Nephron (organoid): ENCODE measurements at regions not wholly inside any gene's neighbourhood (a gene's known extent, or its start where the extent isn't known, plus 50 kb on each side); places are given as distances from the start of the nearest gene placed in this dataset.

Experiments
- H3K27ac Mint-ChIP-seq, 3 experiments: 2 replicates each; pipeline ENCODE4 v1.8.0; 2020; ENCODE audit warnings: mixed read lengths in 3 of 3, mild to moderate bottlenecking in 2 of 3, moderate library complexity in 1 of 3
- H3K27me3 Mint-ChIP-seq: 2 replicates; pipeline ENCODE4 v1.8.0; 2021; ENCODE audit warnings: low read depth, mild to moderate bottlenecking, moderate library complexity, mixed read lengths
- H3K36me3 Mint-ChIP-seq: 2 replicates; pipeline ENCODE4 v1.8.0; 2020; ENCODE audit warnings: low read depth, mixed read lengths
- H3K4me1 Mint-ChIP-seq: 2 replicates; pipeline ENCODE4 v1.8.0; 2020; ENCODE audit warnings: mixed read lengths
- H3K4me3 Mint-ChIP-seq, 3 experiments: 2 replicates each; pipeline ENCODE4 v1.8.0; 2020; ENCODE audit warnings: mild to moderate bottlenecking in 3 of 3, mixed read lengths in 3 of 3, moderate library complexity in 2 of 3
- H3K9me3 Mint-ChIP-seq: 2 replicates; pipeline ENCODE4 v1.8.0; 2020; ENCODE audit warnings: mixed read lengths
- TF ChIP-seq, protein P1 (sequence below), 3 experiments: fragments of 200-600 bp; sonication (generic); IDR thresholded peaks; one replicate each; pipeline ENCODE4 v1.5.0; 2021; ENCODE audit warnings: antibody characterized with exemption in 3 of 3; ENCODE audit not compliant: unreplicated experiment in 3 of 3

DNA sequence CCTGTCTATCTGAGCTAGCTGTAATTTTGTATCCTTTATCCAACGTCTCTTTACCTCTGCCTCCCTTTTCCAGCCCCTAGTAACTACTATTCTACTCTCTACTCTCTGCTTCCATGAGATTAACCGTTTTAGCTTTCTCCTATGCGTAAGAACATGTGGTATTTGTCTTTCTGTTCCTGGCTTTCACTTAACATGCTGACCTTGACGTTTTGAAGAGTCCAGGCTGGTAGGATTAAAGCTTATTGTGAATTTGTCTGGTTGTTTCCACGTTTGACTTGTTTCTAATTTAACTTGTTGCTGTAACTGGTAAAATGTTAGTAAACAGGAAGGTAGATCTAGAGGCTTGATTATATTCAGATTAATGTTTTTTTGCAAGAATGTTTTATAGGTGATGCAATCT is 385.3 kb downstream of the PSAT1 start:
- H3K4me3 Mint-ChIP-seq = no peak overlapping the region
- no peaks in the 10 kb centered on the region for H3K9me3 Mint-ChIP-seq
- H3K27me3 Mint-ChIP-seq = no peaks in the 10 kb centered on the region
- H3K4me1 Mint-ChIP-seq = no peaks in the 10 kb centered on the region
- peak overlapping the region in 1 of 3 experiments; percentile 23 for H3K27ac Mint-ChIP-seq
- H3K36me3 Mint-ChIP-seq = no peaks in the 10 kb centered on the region
- TF ChIP-seq, protein P1, sequence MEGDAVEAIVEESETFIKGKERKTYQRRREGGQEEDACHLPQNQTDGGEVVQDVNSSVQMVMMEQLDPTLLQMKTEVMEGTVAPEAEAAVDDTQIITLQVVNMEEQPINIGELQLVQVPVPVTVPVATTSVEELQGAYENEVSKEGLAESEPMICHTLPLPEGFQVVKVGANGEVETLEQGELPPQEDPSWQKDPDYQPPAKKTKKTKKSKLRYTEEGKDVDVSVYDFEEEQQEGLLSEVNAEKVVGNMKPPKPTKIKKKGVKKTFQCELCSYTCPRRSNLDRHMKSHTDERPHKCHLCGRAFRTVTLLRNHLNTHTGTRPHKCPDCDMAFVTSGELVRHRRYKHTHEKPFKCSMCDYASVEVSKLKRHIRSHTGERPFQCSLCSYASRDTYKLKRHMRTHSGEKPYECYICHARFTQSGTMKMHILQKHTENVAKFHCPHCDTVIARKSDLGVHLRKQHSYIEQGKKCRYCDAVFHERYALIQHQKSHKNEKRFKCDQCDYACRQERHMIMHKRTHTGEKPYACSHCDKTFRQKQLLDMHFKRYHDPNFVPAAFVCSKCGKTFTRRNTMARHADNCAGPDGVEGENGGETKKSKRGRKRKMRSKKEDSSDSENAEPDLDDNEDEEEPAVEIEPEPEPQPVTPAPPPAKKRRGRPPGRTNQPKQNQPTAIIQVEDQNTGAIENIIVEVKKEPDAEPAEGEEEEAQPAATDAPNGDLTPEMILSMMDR (IDR thresholded peaks at IDR 0.05; ENCODE audit: unreplicated experiment in 3 of 3) = no peak

DNA sequence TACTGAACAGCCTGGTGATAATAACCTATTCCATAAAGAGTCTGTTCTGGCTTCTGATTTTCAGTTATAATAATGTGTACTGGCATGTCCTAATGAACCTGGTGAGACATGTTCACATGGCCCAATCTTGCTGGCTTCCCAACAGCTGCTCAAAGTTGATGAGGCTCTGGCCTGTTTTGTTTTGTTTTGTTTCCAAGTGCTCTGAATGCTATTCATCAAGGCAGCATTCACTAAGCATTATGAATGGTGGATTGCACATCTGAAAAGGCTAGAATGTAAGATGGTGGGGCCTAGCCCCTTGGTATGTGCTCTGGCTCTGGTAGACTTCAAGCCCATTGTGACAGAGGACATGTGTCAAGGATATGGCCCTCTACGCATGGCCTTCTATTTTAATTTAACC is 388.5 kb downstream of the PSAT1 start:
- no peaks in the 10 kb centered on the region for H3K36me3 Mint-ChIP-seq
- no peaks in the 10 kb centered on the region for H3K9me3 Mint-ChIP-seq
- no peaks in the 10 kb centered on the region for H3K27me3 Mint-ChIP-seq
- no peak overlapping the region for H3K27ac Mint-ChIP-seq
- no peak overlapping the region for H3K4me3 Mint-ChIP-seq
- TF ChIP-seq, protein P1 (IDR thresholded peaks at IDR 0.05; ENCODE audit: unreplicated experiment in 3 of 3) = no peak
- H3K4me1 Mint-ChIP-seq = no peaks in the 10 kb centered on the region

DNA sequence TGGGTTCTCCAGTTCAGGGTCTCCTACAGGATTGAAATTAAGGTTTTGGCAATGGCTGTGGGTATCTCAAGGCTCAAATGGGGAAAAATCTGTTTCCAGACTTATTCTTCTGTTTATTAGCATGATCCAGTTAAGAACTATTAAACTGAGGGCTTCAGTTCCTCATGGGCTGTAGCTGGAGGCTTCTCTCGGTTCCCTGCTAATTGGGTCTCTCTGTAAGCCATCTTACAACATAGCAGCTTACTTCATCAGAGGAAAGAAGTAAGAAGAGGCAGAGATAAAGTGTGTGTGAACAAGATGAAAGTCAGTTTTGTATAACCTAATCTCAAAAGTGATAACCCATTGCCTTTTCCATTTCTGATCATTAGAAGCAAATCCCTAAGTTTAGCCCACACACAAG is 391.9 kb downstream of the PSAT1 start:
- no peaks in the 10 kb centered on the region for H3K4me1 Mint-ChIP-seq
- H3K9me3 Mint-ChIP-seq = peaks cover 3% of the 10 kb centered on the region
- no peaks in the 10 kb centered on the region for H3K36me3 Mint-ChIP-seq
- H3K27me3 Mint-ChIP-seq = peaks cover 8% of the 10 kb centered on the region
- no peak overlapping the region for H3K4me3 Mint-ChIP-seq
- H3K27ac Mint-ChIP-seq = no peak overlapping the region
- TF ChIP-seq, protein P1 (IDR thresholded peaks at IDR 0.05; ENCODE audit: unreplicated experiment in 3 of 3) = no peak

DNA sequence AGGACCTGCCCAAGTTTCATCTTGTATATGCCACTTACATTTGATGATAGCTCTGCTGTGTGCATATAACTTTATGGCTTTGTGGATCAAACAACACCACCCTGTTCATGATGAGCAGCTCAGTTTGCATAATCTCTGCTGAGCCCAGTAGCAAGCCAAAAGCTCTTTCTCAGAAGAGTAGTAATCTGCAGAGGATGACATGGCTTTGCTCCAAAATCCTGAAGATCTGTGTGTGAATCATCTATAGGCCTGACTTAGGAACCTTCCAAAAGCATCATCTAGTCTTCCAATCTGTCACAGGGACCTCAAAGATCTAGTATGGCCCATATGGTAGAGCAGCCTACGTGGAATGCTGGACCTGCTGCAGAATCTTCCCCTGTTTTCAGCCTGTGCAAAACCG is 394.6 kb downstream of the PSAT1 start:
- Mint-ChIP-seq H3K27me3 (peaks cover 17% of the 10 kb centered on the region), H3K4me1 (no peaks in the 10 kb centered on the region), H3K27ac (no peak overlapping the region), H3K4me3 (no peak overlapping the region), H3K9me3 (peaks cover 3% of the 10 kb centered on the region), H3K36me3 (no peaks in the 10 kb centered on the region)
- TF ChIP-seq, protein P1 (IDR thresholded peaks at IDR 0.05; ENCODE audit: unreplicated experiment in 3 of 3) = no peak

DNA sequence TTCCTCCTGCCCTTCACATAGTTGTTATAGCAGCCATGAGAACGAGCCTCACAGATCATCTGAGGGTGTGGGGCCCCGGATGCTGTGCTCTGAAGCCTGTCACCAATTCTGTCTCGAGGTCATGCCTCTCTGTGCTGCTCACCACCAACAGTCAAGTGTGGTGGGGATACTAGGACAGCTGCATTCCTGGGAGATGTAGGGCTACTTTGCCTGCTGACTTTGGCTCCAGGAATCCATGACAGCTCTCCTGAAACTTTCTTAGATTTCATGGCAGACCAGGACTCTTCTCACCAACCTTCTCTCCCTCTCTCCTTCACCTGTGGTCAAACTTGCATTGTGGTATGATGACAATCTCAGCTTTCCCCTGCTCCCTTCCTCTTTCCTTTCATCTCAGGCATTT is 395.9 kb downstream of the PSAT1 start:
- TF ChIP-seq, protein P1 (IDR thresholded peaks at IDR 0.05; ENCODE audit: unreplicated experiment in 3 of 3) = no peak
- no peak overlapping the region for H3K27ac Mint-ChIP-seq
- no peaks in the 10 kb centered on the region for H3K36me3 Mint-ChIP-seq
- peaks cover 3% of the 10 kb centered on the region for H3K9me3 Mint-ChIP-seq
- no peaks in the 10 kb centered on the region for H3K4me1 Mint-ChIP-seq
- H3K4me3 Mint-ChIP-seq = no peak overlapping the region
- H3K27me3 Mint-ChIP-seq = peaks cover 17% of the 10 kb centered on the region

DNA sequence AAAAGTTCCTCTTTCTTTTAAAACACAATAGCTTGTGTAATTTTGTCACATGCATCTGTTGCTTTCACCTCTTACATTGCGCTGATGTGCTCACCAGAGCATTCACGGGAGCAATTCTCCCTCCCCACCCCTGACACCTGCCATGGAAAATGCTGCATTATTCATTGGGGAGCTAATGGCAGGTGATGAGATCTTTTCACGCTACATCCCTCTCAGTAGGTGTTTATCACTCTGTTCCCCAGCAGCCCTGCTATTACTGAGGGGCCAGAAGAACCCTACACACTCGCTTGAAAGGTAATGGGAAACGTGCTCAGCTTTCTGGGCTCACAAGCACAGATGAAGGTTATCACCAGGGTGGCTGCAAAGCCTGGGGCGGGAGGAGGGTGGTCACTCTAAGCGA is 398.0 kb downstream of the PSAT1 start:
- Mint-ChIP-seq H3K9me3 (peaks cover 3% of the 10 kb centered on the region), H3K36me3 (no peaks in the 10 kb centered on the region), H3K4me3 (no peak overlapping the region), H3K27me3 (peaks cover 21% of the 10 kb centered on the region), H3K4me1 (no peaks in the 10 kb centered on the region), H3K27ac (no peak overlapping the region)
- TF ChIP-seq, protein P1 (IDR thresholded peaks at IDR 0.05; ENCODE audit: unreplicated experiment in 3 of 3) = no peak
